ENCODE measurements at regions not wholly inside any gene's neighbourhood (a gene's known extent, or its start where the extent isn't known, plus 50 kb on each side); places are given as distances from the start of the nearest gene placed in this dataset.

- TF ChIP-seq CTCF (conservative IDR thresholded peaks at IDR 0.05): no peak
- no peak for TF ChIP-seq EZH2 (IDR thresholded peaks at IDR 0.05; ENCODE audit: low read depth)
Measured at GRCh38 chr5:155482428-155482827, 468.9 kb downstream of the KIF4B start.

Data from PC-9 (cell line).